Upper lobe of right lung (tissue), 1 donor: ENCODE measurements at regions not wholly inside any gene's neighbourhood (a gene's known extent, or its start where the extent isn't known, plus 50 kb on each side); places are given as distances from the start of the nearest gene placed in this dataset.

Experiments used
- ATAC-seq: fragments of 200-7000 bp; cut with Tn5 transposase; one replicate; pipeline ENCODE4 v1.9.1; 2020; ENCODE audit warnings: mild to moderate bottlenecking, moderate library complexity
- DNase-seq: peaks from one replicate; pipeline ENCODE4 v3.0.0-alpha.2; 2020
- H3K27ac ChIP-seq: fragments of 200-600 bp; one replicate; pipeline ENCODE4 v1.8.0; 2022
- H3K27me3 ChIP-seq: fragments of 200-600 bp; one replicate; pipeline ENCODE4 v1.8.0; 2022; ENCODE audit warnings: mild to moderate bottlenecking
- H3K36me3 ChIP-seq: fragments of 200-600 bp; one replicate; pipeline ENCODE4 v1.8.0; 2022
- H3K4me1 ChIP-seq: fragments of 200-600 bp; one replicate; pipeline ENCODE4 v1.8.0; 2022
- H3K4me3 ChIP-seq: fragments of 200-600 bp; one replicate; pipeline ENCODE4 v1.8.0; 2022; ENCODE audit warnings: mild to moderate bottlenecking
- H3K9me3 ChIP-seq: fragments of 200-600 bp; one replicate; pipeline ENCODE4 v1.8.0; 2022
- intact Hi-C: fragments of 100-400 bp; cut with DNase I; formaldehyde crosslinking; loops from one replicate; pipeline ENCODE4 v1.11.0; 2022
- TF ChIP-seq, protein P1 (sequence below): fragments of 200-600 bp; IDR thresholded peaks from one replicate; pipeline ENCODE4 v1.8.0; 2022; ENCODE audit warnings: antibody characterized with exemption
- donor health status: DM: no; HTN: yes; CAD: no; lungs with severe emphysema.

DNA sequence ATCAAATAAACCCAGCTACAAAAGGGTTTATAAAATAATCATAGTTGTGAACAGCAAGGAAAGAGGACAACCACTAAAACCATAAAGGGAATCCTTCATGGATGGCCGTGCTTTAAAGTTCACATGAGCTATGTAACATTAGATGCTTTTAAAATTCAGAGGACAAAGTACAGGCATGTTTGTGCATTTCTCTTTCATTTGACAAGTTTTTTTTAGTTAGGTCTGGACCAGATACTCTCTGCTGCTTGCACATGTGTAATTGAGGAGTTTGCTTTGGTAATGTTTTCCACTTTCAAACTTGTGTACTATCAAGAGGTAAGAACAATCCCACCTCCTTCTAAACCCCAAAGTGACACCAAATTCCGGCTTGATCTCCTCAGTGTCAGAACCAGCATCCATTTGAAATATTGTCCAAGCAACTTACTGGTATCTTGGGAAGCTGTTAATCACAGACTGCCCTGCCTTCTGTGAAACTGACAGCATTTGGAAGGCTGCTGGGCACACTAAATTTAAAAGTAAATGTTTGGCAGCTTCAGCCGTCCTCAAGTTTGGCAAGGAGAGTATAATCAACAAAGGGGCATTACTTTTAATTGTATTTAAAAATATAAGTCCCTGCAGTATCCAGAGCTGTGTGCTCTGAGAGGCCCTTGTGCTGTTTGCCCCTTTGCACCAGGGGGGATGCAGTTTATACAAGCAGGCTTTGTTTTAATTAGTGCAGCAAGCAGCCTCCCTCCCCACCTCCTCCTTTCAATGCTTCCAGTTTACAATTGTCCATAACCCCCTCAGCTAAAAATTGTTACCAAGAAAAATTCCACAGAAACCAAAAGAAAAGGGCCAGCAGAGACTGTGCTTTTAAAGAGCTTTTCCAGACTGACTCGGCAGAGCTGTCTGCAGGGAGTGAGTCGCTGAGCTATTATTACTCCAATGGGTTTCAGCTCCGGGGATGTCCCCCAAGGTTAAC, 328.3 kb upstream of the MPDZ start:
- TF ChIP-seq, protein P1, sequence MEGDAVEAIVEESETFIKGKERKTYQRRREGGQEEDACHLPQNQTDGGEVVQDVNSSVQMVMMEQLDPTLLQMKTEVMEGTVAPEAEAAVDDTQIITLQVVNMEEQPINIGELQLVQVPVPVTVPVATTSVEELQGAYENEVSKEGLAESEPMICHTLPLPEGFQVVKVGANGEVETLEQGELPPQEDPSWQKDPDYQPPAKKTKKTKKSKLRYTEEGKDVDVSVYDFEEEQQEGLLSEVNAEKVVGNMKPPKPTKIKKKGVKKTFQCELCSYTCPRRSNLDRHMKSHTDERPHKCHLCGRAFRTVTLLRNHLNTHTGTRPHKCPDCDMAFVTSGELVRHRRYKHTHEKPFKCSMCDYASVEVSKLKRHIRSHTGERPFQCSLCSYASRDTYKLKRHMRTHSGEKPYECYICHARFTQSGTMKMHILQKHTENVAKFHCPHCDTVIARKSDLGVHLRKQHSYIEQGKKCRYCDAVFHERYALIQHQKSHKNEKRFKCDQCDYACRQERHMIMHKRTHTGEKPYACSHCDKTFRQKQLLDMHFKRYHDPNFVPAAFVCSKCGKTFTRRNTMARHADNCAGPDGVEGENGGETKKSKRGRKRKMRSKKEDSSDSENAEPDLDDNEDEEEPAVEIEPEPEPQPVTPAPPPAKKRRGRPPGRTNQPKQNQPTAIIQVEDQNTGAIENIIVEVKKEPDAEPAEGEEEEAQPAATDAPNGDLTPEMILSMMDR = no peak
- intact Hi-C loops = no loop called here
- no peaks in the 10 kb centered on the region for H3K9me3 ChIP-seq
- H3K36me3 ChIP-seq = no peaks in the 10 kb centered on the region
- H3K4me1 ChIP-seq = peaks cover 4% of the 10 kb centered on the region
- H3K27me3 ChIP-seq = no peaks in the 10 kb centered on the region
- no peak for DNase-seq
- no peak for ATAC-seq
- H3K27ac ChIP-seq = no peak overlapping the region
- no peak overlapping the region for H3K4me3 ChIP-seq

DNA sequence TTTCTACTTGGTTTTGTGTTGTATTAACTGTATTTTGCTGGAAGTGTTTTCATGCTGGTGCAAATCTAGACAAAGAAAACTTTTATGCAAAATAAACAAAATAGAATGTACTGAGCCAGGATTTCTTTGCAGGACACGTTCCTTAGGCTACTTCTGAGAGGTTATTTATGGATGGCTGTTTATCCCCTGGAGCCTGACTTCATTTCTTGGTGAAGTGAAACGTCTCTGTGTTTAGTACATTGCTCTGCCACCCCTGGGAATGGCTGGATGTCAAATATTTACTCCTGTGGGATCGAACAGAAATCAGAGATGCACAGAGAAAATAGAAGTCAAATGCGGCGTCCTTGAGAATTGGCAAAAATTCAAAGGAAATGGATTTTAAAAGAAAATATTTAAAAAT, 327.1 kb upstream of the MPDZ start:
- Histone ChIP-seq H3K9me3 (no peaks in the 10 kb centered on the region), H3K36me3 (no peaks in the 10 kb centered on the region), H3K4me1 (peaks cover 4% of the 10 kb centered on the region), H3K27ac (no peak overlapping the region), H3K4me3 (no peak overlapping the region), H3K27me3 (no peaks in the 10 kb centered on the region)
- DNase-seq (no peak), ATAC-seq (no peak)
- intact Hi-C loops = no loop called here
- TF ChIP-seq, protein P1 = no peak

- DNase-seq = no peak
- TF ChIP-seq, protein P1 = no peak
- Histone ChIP-seq H3K27me3 (no peaks in the 10 kb centered on the region), H3K4me1 (peaks cover 4% of the 10 kb centered on the region), H3K4me3 (no peak overlapping the region), H3K27ac (no peak overlapping the region), H3K36me3 (no peaks in the 10 kb centered on the region), H3K9me3 (no peaks in the 10 kb centered on the region)
- intact Hi-C loops = no loop called here
- ATAC-seq = no peak
These were observed 324.4 kb upstream of the MPDZ start for GRCh38 chr9:13603921-13604320.

- no peak for ATAC-seq
These were observed 319.2 kb upstream of the MPDZ start for GRCh38 chr9:13598738-13599137.

DNA sequence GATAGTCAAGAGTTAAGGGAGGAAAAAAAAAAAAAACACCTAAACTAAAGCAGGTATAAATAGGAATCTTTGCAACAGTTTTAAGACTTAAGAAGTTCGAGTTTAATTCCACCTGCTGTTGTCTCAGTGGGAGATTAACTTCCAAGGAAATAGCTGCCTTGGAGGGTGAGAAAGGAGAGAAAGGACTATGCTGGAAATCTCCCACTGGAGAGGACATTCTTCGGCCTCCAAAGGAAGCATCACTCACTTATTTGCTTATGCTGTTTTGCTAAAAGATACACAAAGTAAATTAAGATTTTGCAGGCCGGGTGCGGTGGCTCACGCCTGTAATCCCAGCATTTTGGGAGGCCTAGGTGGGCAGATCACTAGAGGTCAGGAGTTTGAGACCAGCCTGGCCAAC, 317.9 kb upstream of the MPDZ start:
- H3K9me3 ChIP-seq = no peaks in the 10 kb centered on the region
- ATAC-seq = no peak
- intact Hi-C loops = no loop called here
- no peaks in the 10 kb centered on the region for H3K27me3 ChIP-seq
- H3K4me1 ChIP-seq = no peaks in the 10 kb centered on the region
- H3K27ac ChIP-seq = no peak overlapping the region
- H3K36me3 ChIP-seq = no peaks in the 10 kb centered on the region
- H3K4me3 ChIP-seq = no peak overlapping the region
- TF ChIP-seq, protein P1 = no peak
- DNase-seq = no peak

More at GRCh38 chr9:13598738-13599137, 319.2 kb upstream of the MPDZ start:
- intact Hi-C loops = no loop called here
- Histone ChIP-seq H3K27ac (no peak overlapping the region), H3K27me3 (no peaks in the 10 kb centered on the region), H3K36me3 (no peaks in the 10 kb centered on the region), H3K4me3 (no peak overlapping the region), H3K9me3 (no peaks in the 10 kb centered on the region), H3K4me1 (no peaks in the 10 kb centered on the region)
- DNase-seq = no peak
- TF ChIP-seq, protein P1 = no peak
